ENCODE measurements at regions not wholly inside any gene's neighbourhood (a gene's known extent, or its start where the extent isn't known, plus 50 kb on each side); places are given as distances from the start of the nearest gene placed in this dataset.

GRCh38 chr9:87803623-87804345 is 77.9 kb downstream of the CTSL start:
- no peaks in the 10 kb centered on the region for H3K79me2 ChIP-seq (ENCODE audit: control insufficient read depth, insufficient read depth, low read length)
- ChIA-PET CTCF (interaction anchor here (1.4 kb wide), 1 partner anchor 9 kb away, joined by 4 read pairs; no protein-coding TSS in a partner anchor), POLR2A (no interaction called here), SMC1A (ENCODE audit: uncharacterized antibody, unreplicated experiment) (no interaction called here), RAD21 (ENCODE audit: unreplicated experiment) (no interaction called here)
- intact Hi-C loops (cut with micrococcal nuclease; ENCODE audit: unreplicated experiment) (no loop called here), in situ Hi-C loops (cut with MboI) (no loop called here)
- FAIRE-seq (no peak), DNase-seq (ENCODE audit: low read depth, low spot score) (no peak), ATAC-seq (no peak)
- TF ChIP-seq RB1 (IDR thresholded peaks at IDR 0.05; ENCODE audit: borderline replicate concordance), result no peak
- no peak for TF ChIP-seq HDAC2 (IDR thresholded peaks at IDR 0.05)
- no peak for TF ChIP-seq CHD4 (IDR thresholded peaks at IDR 0.05)
- no peak for TF ChIP-seq JUND (IDR thresholded peaks at IDR 0.05; ENCODE audit: low read depth, low read length)
- TF ChIP-seq ZNF592 (IDR thresholded peaks at IDR 0.05), result no peak
- no peak for TF ChIP-seq PBX3 (IDR thresholded peaks at IDR 0.05; ENCODE audit: insufficient replicate concordance, low read depth, low read length)
- TF ChIP-seq PAX8 (IDR thresholded peaks at IDR 0.05), result no peak
- no peak for TF ChIP-seq RBBP5 (conservative IDR thresholded peaks at IDR 0.05)
- WGBS (ENCODE audit: insufficient coverage, insufficient replicate concordance, low lambda C conversion rate, missing lambda C conversion rate), result 13% methylated on average over 9 of the region's 9 CpGs
- H3K27me3 ChIP-seq (replicated peaks in 1 of 2; ENCODE audit: control insufficient read depth in 2 of 2, insufficient read depth in 2 of 2, low read length in 1 of 2), result no peaks in the 10 kb centered on the region; a peak in 1 of 4 replicates
- no peak overlapping the region for H3K27ac ChIP-seq (ENCODE audit: control insufficient read depth, insufficient read depth)
- H2AFZ ChIP-seq (ENCODE audit: control insufficient read depth, low read depth, low read length), result no peak overlapping the region
- BruUV-seq (replicated peaks), result no TSS peak
- H3K36me3 ChIP-seq (ENCODE audit: control insufficient read depth in 2 of 2, insufficient read depth in 2 of 2, low read length in 1 of 2), result no peaks in the 10 kb centered on the region
- no peaks in the 10 kb centered on the region for H3K4me1 ChIP-seq (ENCODE audit: control insufficient read depth, insufficient read depth, low read length)
- H3K9ac ChIP-seq (ENCODE audit: control insufficient read depth, insufficient read depth, low read length), result no peak overlapping the region
- H3K4me2 ChIP-seq (ENCODE audit: control insufficient read depth, insufficient read depth), result no peak overlapping the region
- H3K9me3 ChIP-seq (replicated peaks; ENCODE audit: control insufficient read depth, insufficient read depth, low read length), result no peaks in the 10 kb centered on the region
- H3K4me3 ChIP-seq, result no peak overlapping the region
- H4K20me1 ChIP-seq (ENCODE audit: control insufficient read depth, insufficient read depth), result no peaks in the 10 kb centered on the region
